B cell (primary cell): ENCODE measurements at regions not wholly inside any gene's neighbourhood (a gene's known extent, or its start where the extent isn't known, plus 50 kb on each side); places are given as distances from the start of the nearest gene placed in this dataset.

Source experiments
- EZH2 ChIP-seq: IDR thresholded peaks from 2 replicates; pipeline ENCODE4 v1.6.1; 2012; ENCODE audit warnings: borderline replicate concordance, low read depth, mild to moderate bottlenecking, moderate library complexity, low read length; ENCODE audit not compliant: insufficient read depth, poor library complexity, severe bottlenecking
- TF ChIP-seq, protein P1 (sequence below): fragments of 200-600 bp; IDR thresholded peaks from one replicate; pipeline ENCODE4 v1.8.0; 2022; ENCODE audit warnings: antibody characterized with exemption, mild to moderate bottlenecking

DNA sequence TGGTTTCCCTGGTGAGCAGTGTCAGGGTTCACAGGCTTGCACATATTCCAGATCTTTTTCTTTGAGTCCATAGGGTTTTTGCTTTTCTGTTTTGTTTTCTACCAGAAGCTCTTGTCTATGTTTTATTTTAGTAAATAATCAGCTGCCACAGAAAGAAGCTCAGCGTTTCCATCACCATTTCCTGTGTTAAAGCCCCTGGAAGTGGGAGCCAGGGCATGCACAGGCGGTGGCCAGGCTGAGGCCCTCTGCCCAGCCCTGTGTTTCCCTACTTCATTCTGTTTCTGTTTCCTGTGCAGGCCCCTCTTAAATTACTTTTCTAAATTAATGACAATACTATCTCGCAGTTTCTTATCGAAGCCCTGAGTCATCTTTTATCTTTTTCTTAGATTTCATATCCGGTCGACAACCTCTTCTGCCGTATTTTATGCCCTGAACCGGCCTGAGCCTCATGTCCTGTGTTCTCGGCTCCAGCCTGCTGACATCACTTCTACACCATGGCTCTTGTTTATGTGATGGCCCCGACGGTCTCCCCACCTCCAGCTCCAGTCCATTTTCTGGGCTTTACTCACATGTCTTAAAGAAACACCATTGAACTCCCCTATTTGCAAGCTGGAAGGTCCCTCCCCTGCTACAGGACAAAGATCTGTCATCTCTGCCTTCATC is 442.2 kb downstream of the TCERG1L start:
- TF ChIP-seq EZH2 = no peak
- TF ChIP-seq, protein P1, sequence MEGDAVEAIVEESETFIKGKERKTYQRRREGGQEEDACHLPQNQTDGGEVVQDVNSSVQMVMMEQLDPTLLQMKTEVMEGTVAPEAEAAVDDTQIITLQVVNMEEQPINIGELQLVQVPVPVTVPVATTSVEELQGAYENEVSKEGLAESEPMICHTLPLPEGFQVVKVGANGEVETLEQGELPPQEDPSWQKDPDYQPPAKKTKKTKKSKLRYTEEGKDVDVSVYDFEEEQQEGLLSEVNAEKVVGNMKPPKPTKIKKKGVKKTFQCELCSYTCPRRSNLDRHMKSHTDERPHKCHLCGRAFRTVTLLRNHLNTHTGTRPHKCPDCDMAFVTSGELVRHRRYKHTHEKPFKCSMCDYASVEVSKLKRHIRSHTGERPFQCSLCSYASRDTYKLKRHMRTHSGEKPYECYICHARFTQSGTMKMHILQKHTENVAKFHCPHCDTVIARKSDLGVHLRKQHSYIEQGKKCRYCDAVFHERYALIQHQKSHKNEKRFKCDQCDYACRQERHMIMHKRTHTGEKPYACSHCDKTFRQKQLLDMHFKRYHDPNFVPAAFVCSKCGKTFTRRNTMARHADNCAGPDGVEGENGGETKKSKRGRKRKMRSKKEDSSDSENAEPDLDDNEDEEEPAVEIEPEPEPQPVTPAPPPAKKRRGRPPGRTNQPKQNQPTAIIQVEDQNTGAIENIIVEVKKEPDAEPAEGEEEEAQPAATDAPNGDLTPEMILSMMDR = no peak
